ELR (cell line): ENCODE measurements at regions not wholly inside any gene's neighbourhood (a gene's known extent, or its start where the extent isn't known, plus 50 kb on each side); places are given as distances from the start of the nearest gene placed in this dataset.

ENCODE experiments used
- DNase-seq: peaks from one replicate; pipeline ENCODE4 v3.0.0-alpha.2; 2015; ENCODE audit warnings: low read depth

DNA sequence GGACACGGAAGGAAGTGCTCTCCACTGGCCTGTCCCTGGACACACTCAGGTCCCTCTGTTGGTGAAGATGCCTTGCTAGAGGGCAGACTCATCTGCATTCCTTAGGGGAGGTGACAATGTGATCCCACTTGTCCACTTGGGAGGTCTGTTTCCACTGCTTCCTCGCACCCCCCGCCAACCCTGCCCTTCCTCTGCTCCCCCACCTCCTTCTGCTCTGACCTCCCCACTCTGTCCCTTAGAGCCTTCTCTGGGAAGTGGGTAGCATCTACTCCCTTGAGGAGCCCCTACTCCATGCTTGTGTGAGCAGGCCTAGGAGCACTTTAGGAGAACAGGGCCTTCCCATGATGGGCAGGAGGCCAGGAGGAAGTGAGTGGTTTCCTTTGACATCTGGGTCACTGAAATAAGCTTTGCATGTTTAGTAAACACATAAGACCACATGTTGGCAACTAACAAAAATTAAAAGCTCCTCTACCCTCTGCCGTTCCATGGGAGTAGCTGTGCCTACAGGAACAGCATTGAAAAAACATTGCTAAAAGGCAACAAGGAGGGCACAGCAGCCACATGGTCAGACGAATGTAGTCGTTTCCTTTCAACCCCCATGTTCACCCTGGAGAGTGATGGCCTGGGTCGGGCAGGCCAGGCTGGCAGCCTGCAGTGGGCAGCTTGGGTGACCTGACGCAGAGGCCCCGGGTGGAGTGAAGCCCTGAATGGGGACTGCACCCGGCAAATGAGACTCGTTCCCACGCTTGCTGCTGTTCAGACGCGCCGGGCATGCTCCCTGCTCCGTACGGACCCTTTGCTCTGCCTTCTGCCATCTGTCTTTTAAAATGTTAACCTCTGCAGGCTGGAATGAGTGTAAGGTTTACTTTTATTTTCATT is 634.0 kb downstream of the IRX1 start:
- no peak for DNase-seq

DNA sequence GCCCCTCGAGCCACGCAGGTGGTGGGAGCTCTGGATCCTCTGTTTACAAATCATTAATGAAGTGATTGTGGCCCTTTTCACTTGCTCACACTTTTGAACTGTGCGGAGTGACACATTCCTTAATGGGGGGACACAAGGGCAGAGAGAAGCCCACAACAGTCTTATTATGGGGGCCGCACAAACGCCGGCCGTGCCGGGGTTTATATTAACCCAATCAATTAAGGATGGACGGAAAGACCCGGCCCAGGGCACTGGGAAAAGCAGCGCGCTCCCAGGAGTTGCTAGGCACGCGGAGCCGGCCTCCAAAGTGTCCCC is 634.8 kb downstream of the IRX1 start:
- DNase-seq, result no peak

DNA sequence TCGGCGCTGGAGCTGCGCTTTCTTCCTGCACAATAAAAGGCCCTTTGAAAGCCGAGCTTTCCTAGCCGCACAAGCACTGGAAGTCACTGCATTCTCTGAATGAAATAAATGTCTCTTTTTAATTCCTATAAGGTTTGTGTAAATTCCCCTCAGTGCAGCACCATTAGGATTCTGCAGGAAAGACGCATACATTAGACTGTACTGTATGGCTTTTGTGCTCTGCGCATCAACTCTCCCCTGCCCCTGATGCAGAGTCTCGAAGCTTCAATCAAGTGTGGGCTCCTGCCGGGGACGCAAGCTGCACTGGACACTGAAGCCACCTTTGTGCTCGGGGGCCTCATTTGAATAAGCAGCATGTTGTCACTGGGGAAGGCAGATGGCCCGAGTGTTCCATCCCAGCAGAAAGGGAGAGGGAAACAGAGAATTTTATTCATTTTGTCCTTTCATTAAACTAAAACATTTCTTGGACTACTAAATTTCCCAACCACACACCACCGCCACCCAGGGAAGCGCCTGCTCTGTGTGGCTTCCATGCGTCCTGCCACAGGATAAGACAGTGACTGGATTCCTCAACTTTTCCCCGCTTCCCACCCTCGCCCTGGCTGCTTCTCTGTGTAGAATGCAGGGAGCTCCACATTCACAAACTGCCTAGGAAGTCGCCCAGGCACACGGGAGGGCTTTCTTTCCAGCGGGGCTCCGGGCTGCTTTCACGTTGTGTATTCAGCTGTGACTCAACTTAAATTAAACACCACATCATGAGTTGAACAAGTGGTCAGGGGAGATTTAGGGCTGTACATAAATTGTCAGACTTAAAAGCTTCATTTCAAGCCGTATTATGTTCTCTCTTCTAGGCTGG is 635.4 kb downstream of the IRX1 start:
- DNase-seq, result no peak

DNA sequence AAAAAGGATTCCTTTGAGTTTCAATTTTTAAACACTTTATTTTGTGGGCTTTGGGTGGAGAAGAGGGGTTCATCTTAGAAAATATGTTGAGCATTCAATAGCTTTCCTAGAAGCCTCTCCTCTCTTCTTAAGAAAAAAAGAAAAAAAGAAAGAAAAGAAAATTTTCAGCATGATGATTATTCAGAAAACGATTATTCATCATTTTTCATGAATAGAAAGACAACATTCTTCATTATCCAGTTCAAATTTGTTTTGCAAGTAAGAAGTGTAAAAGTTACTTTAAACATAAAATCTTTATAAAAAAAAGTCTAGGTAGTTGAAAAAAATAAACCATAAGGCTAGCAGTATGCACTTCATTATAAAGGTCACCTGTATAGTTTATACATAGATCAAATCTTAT is 636.5 kb downstream of the IRX1 start:
- no peak for DNase-seq

DNA sequence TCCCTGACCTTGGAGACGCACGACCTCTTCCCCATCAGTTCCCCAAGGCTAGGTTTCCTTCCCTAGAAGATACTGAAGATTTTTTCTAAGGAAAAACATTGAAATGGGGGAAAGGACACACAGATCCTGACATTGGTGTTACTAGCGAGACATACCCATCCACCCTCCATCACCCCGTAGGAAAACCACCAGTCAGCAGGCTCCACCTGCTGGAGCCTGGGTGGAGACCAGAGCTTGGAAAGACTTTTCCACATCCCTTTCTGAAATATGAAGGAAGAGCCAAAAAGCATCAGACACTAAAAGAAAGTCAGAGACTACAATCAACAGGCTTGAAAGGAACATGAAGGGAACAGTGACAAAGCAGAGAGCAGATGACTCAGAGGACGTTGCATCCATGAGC is 638.0 kb downstream of the IRX1 start:
- no peak for DNase-seq

DNA sequence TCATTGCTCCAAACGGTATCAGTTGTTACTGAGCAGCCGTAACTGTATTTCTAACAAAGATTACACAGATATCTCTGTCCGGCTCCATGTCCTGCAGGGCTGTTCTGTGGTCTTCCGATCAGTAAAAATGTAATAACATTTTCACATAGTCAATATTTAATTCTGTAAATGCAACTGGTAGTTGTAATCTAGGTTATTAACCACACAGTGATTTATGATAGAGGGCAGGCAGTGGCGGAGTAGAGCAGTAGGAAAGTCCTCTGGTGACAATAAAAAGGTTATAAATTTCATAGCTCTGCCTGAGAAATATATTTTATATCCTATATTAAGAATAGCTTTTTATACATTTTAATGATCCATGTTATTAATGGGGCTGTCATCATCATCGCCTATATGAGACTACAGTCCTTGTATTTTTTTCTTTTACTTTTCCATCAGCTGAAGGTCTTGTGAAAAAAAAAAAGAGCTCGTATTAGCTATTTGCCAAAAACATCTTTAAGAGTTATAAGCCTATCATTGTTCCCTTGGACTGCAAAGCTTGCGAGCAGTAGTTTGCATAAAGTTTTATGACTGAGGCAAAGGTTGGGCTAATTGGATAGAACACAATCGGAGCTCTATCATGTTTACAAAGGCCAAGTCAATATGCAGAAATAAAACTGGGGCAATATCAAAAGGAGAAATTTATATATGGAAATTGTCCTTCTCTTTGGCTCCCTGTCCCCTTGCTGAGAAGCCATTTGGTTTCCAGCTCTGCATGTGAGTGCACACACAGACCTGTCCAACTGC is 648.0 kb downstream of the IRX1 start:
- DNase-seq, result no peak

DNA sequence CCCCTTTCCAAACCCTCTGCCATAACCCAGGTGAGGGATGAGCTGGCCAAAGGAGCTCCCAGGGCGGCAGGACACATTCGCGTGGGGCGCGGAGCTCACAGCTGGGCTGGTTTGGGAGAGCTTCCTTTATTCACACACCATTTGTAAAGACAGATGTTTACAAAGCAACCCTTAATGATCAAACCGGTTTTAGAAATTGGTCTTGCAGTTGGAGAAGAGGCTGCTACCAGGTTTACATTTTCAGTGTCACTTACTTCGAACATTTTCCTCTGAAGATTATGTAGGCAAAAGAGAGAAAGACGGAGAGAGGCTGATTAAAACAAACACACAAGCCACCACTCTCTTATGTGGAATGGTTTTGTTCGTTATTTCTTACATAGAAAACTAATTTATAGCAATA is 648.7 kb downstream of the IRX1 start:
- DNase-seq, result no peak

DNA sequence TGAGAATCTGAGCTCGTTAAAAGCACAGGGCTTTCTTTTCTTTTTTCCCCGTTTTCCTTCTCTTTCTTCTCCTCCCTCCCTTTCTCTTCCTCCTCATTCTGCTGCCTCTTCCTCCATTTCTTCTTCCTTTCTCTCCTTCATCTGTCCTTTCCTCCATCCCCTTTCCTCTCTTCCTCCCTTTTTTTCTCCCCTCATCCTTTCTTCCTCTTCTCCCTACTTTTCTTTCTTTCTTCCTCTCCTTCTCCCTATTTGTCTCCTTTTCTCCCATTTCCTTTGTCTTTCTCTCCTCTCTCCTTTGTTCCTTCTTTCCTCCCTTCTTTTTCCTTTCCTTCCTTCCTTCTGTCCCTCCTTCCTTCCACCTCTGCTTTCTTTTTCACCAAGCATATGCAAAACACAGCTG is 649.4 kb downstream of the IRX1 start:
- DNase-seq, result no peak

DNA sequence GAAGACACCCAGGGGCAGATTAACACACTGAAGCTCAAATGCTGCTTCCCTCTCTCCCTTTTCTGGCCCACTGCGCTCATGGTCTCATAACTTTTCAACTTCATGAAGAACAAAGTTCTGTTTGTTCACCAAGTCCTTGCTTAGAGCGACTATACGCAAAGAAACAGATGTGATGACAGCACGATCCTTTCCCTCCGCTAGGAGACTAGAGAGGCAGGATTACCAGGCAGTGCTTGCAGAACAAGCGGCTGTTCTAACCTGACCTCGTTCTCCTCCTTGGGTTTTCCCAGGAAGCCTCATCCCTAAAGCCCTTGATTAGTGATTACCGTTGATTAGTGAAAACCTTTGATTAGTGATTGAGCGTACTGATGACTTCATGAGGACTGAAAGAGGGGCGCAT is 649.9 kb downstream of the IRX1 start:
- DNase-seq, result no peak

DNA sequence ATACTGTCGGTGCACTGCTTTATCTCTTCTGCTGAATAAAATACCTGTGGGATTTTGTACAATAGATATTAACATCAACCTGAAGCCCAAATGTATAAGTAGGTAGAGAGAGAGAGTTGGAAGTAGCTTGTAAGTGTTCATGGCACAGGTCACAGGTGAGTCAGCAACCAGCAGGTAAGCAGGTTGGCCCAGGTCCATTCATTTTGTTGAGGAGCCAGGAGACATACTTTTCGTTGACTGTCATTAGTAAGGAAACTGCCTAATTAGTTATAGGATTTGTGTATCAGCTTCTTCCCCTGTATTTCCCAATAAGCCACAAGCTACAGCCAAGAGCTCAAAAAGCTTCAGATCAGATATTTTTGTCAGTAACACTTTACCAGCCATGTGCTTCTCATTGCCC is 650.8 kb downstream of the IRX1 start:
- no peak for DNase-seq

DNA sequence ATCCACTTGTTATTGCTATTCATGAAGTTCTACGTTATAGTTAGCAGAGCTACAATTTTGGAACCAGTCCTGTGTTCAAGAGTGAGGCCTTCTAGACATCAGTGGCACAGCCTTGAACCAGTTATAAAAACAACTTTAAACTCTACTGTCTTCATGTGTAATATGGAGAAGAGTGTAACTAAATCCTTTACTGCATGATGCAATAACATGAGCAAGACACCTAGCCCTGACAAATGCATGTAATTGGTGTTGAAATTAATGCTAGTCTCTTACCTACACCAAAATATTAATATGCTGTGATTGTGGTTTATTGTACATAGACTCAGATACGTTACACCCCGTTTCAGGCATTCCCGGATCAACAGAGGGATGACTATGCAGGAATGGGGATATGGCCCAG is 654.6 kb downstream of the IRX1 start:
- no peak for DNase-seq

DNA sequence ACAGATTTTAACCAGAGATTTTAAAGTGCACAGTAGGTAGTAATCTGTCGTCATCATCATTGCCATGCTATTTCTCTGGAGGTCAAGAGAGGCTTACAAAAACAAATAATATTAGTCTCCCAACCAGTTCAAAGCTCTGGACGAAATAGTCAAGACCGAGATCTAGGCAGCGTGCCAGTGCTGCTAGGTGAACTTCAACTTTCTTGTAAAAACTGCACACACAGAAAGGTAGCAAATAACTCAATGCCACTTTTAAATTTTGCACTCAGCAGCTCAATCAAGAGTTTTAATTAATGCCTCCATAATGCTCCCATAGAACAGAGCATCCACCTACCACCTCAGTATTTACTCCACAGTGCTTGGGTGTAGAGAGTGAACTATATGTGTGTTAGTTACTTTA is 656.8 kb downstream of the IRX1 start:
- no peak for DNase-seq

DNA sequence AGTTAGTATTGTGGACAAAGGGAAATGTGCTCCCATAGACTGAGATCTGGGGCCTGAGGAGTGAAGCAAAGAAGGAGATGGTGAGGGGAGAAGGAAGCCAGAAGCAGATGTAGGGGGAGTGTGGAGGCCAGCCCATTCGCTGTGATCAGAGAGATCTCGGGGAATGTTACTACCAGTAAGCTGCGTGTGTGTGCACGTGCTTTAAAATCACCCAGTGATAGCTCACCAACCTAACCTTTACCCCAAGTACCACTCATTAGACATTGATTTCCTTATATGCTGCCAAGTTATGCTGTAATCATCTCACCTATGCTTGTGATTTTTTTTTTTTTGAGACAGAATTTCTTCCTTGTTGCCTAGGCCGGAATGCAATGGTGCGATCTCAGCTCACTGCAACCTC is 659.1 kb downstream of the IRX1 start:
- DNase-seq, result no peak

DNA sequence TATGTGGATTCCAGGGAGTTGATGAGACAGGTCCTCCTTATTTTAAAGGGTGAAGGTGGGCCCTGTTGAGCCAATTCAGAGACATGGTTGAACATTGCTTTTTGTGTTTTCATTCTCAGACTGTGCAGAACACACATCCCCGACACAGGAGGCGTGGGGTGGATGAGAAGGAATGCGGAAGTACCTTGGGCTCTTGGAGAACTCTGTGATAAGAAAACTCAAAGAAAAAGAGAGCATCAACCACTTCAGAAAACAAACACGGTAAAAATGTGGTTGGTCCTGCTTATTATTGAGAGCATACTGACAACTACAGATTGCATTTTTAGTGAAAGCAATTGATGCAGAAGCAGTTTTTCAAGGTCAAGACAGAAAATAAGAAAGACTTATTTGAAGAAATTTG is 659.8 kb downstream of the IRX1 start:
- no peak for DNase-seq

DNA sequence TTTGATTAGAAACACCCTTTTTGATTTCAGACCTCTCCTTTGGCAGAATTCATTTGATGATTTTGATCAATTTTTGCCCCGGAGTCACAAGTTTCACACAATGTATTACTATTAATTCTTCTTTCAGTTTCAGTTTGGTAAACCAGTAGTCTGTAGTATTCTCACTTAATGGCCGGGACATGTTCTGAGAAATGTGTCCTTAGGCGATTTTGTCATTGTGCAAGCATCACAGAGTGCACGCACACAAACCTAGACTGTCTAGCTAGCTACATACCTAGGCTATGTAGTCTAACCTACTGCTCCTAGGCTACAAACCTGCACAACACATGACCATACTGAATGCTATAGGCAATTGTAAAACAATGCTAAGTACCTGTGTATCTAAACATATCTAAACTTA is 662.5 kb downstream of the IRX1 start:
- no peak for DNase-seq

DNA sequence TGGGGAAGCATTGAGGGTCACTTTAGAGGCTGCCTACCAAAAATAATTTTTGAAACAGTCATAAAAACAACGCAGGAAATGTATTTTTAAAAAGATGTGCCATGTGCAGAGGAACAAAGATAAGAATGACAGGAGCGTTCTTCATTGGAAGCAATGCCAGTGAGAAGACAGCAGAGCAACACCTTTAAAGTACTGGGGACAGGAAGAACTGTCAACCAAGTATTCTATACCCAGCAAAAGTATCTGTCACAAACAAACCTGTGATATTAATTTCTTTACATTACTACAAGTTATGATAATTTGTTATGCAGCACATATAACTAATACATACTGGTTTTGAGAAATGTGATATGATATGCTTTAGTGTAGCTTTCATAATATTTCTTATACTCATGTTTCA is 675.6 kb downstream of the IRX1 start:
- no peak for DNase-seq

DNA sequence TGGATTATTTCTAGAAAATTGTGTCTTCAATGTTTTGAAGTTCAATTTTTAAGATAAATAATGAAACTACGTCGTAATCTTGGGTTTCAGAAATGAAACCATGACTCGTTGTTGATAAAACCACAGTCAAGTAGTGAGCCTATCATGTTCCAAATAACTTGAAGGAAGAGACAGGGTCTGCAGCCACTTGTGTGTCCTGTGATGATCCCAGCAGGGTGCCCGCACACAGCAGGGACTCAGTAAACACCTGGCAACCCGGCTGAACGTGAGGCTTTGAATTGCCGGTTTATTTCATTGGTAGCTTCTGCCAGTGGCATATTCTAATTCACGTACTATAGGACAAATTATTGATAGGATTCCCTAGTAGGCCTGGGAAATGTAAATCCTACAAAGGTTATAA is 679.6 kb downstream of the IRX1 start:
- DNase-seq, result no peak

DNA sequence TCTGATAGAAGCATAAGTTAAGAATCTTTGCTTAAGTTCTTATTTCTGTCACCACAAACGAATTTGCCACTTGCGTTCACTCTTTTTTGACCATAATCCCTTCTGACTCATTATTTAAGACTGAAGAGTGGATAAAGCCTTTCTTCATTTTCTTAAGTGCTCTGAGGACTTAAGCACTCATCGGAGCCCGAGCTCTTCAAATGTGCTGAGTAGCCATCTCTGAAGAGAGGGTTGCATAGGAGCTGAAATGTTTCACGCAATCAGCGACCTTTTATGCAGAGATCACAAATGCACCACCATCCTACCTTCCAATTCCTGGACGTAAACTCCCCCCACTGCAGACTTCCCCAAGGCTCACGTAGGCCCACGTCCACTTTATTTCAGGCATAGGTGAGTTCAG is 699.2 kb downstream of the IRX1 start:
- DNase-seq, result no peak

DNA sequence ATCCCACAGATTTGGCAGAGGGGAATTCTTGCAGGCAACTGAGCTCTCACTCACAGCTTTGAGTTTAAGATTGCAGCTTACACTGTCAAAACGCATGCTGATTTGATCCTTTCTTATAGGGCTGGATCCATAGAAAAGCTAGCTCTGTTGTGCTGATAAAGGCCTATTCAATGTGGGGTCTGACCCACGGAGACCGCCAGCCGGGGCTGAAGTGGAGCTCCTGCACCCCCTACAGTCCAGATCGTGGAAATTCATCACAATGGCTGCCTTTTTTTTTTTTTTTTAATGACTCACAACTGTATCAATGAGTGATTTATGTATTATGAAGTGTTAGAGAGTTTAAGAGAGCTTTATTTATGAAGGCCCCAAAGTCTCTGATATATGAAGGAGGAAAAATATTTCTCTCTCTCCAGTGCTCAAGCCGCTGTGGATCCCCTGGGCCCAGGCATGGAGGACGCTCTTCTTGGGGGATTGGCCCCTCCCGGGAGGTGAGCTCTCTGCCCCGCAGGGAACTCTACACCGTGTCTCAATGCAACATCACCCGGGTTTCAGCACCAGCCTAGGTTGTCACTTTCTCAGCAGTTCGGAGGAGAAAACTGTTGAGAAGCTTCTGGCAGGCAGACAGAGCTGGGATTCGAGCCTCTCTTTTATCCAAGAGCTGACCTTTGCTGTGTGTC is 700.2 kb downstream of the IRX1 start:
- DNase-seq, result no peak

DNA sequence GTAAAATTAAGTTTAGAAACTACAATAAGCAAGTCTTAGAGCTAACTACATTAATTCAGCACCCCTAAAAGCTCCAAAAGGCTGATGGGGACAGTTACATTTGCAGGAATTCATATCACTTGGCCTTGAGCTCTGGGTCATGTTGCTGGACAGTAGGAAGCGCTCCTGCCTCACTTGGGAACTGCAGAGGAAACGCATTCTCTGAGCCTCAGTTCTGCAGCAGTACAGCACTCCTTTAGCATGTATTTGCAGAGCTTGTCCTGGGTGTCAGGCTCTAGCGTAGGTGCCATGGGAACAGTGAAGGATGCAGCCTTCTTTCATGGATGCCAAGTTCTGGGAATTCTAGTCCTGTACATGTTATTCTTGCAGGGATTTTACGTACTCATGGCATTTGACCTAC is 710.4 kb downstream of the IRX1 start:
- no peak for DNase-seq

DNA sequence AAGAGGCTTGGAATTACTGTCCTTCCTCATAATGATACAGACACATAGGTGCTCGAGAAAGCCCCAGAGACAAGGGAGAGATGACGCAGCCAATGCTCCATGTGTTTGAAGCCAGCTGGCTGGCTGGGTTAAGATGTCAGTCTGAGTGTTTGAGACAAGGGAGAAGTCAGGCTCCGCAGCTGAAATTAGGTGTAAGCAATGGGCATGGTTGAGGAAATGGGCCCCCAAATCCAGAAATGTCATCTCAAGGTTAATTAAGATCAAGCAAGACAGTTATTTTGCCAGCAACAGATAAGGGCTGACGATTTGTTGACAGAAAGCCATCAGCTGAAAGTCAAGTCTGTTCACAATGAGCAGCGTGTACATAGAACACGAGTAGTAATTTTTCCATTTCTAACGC is 713.4 kb downstream of the IRX1 start:
- no peak for DNase-seq

DNA sequence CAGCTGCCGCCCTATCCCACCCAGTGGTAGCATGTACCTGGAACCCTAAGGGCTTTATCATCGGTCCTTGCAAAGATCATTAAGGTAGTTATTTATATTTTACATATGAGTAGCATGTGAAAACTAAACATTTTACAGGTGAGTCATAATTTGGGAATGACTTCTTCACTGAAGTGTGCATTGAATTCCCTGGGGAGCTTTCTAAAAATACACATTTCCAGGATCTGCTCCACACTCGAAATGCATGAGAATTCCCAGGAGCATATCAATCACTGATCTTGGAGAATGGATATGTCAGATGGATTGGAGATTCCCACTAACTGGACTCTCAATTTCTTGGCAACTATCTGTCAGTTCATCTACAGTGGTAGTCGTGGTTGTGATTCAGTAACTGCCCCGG is 717.5 kb downstream of the IRX1 start:
- DNase-seq, result no peak
